Cardiac muscle cell (in vitro differentiated cells and primary cell): ENCODE measurements at regions not wholly inside any gene's neighbourhood (a gene's known extent, or its start where the extent isn't known, plus 50 kb on each side); places are given as distances from the start of the nearest gene placed in this dataset.

Experiments used
- DNase-seq, 2 donors: peaks; one replicate each; pipeline versions ENCODE4 v3.0.0 to v3.0.0-alpha.2; 2010 to 2017; ENCODE audit warnings: low read depth in 1 of 2, low spot score in 1 of 2
- H3K27ac ChIP-seq: fragments of 200-600 bp; sonication (generic); 2 replicates; pipeline ENCODE4 v1.5.1; 2016
- H3K27me3 ChIP-seq: fragments of 200-600 bp; sonication (generic); 2 replicates; pipeline ENCODE4 v1.6.0; 2016; ENCODE audit warnings: control low read depth
- H3K36me3 ChIP-seq: fragments of 200-600 bp; sonication (generic); 2 replicates; pipeline ENCODE4 v1.5.1; 2016; ENCODE audit warnings: control low read depth
- H3K4me1 ChIP-seq: fragments of 200-600 bp; sonication (generic); 2 replicates; pipeline ENCODE4 v1.8.1; 2017; ENCODE audit warnings: low read depth, mild to moderate bottlenecking, mixed run types
- H3K4me3 ChIP-seq: fragments of 200-600 bp; sonication (generic); 2 replicates; pipeline ENCODE4 v1.5.1; 2016; ENCODE audit warnings: mild to moderate bottlenecking
- H3K9me3 ChIP-seq: fragments of 200-600 bp; sonication (generic); 2 replicates; pipeline ENCODE4 v1.5.1; 2017; ENCODE audit warnings: low read depth, mild to moderate bottlenecking, control low read depth
- TF ChIP-seq, protein P1 (sequence below): IDR thresholded peaks from 2 replicates; pipeline ENCODE4 v1.5.1; 2012; ENCODE audit warnings: low read depth, mild to moderate bottlenecking, low read length

- H3K9me3 ChIP-seq: no peaks in the 10 kb centered on the region
- no peak overlapping the region for H3K4me3 ChIP-seq
- H3K27ac ChIP-seq: no peak overlapping the region
- no peaks in the 10 kb centered on the region for H3K4me1 ChIP-seq
- no peaks in the 10 kb centered on the region for H3K27me3 ChIP-seq
- no peaks in the 10 kb centered on the region for H3K36me3 ChIP-seq
- TF ChIP-seq, protein P1, sequence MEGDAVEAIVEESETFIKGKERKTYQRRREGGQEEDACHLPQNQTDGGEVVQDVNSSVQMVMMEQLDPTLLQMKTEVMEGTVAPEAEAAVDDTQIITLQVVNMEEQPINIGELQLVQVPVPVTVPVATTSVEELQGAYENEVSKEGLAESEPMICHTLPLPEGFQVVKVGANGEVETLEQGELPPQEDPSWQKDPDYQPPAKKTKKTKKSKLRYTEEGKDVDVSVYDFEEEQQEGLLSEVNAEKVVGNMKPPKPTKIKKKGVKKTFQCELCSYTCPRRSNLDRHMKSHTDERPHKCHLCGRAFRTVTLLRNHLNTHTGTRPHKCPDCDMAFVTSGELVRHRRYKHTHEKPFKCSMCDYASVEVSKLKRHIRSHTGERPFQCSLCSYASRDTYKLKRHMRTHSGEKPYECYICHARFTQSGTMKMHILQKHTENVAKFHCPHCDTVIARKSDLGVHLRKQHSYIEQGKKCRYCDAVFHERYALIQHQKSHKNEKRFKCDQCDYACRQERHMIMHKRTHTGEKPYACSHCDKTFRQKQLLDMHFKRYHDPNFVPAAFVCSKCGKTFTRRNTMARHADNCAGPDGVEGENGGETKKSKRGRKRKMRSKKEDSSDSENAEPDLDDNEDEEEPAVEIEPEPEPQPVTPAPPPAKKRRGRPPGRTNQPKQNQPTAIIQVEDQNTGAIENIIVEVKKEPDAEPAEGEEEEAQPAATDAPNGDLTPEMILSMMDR: no peak
- no peak for DNase-seq
Measured at GRCh38 chr4:104726002-104726401, 231.3 kb upstream of the CXXC4 start.

- TF ChIP-seq, protein P1: no peak
- Histone ChIP-seq H3K9me3 (no peaks in the 10 kb centered on the region), H3K4me1 (peaks cover 10% of the 10 kb centered on the region), H3K27ac (no peak overlapping the region), H3K27me3 (no peaks in the 10 kb centered on the region), H3K36me3 (no peaks in the 10 kb centered on the region), H3K4me3 (no peak overlapping the region)
- DNase-seq: no peak
Measured at GRCh38 chr4:104727643-104728042, 232.9 kb upstream of the CXXC4 start.

DNA sequence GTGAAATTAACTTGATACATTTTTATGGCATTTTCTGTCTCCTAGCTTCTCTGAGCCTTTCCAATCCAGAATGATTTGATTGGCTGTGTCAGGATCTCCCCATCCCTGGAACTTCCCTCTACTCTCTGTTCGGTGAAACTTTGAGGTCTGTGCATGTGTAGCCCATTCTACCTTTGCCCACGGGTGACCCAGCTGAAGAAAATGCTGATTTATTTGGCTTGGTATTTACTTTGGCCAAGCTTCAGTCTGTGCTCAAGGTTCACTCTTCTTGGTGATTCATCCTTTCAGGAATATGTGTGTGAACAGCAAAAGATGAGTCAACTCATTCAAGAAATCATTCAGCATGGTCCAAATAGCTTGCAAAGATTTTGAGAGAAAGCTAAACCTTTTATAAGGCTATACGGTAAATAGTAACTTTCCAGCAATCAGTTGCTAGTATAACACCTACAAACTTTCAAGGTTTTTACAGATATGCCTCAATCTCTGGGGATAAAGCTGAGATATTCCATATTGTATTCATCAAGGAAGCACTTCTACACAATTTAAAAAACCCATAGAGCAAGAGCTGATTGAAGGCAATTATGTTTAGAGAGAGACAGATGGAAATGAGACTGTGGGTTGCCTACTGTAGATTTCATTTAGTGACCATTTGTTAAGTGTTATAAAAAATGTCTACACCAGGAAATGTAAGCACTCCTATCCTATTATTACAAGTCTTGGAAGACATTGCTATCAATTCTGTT lies 233.9 kb upstream of the CXXC4 start:
- no peaks in the 10 kb centered on the region for H3K36me3 ChIP-seq
- H3K27me3 ChIP-seq: no peaks in the 10 kb centered on the region
- H3K4me1 ChIP-seq: peaks cover 16% of the 10 kb centered on the region
- DNase-seq: peak in 1 of 2 donors; percentile 63
- TF ChIP-seq, protein P1: no peak
- no peaks in the 10 kb centered on the region for H3K9me3 ChIP-seq
- no peak overlapping the region for H3K4me3 ChIP-seq
- no peak overlapping the region for H3K27ac ChIP-seq

DNA sequence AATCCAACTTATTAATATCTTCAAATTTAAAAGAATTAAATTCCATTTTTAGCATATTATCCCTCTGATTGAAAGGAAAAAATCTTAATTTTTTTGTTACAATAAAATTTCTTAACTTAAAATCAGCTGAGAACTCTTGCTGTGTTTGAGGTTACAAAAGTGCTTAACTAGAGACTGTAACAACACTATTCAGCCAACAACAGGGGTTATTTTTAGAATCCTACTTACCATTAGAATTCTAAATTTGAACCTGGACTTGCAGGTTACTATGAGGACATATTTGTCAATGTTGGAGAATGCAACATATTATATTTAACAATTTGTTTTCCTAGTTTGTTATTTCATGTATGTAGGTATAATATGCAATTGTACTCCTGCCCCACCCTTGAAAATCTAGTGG lies 238.1 kb upstream of the CXXC4 start:
- Histone ChIP-seq H3K27ac (no peak overlapping the region), H3K4me3 (no peak overlapping the region), H3K27me3 (no peaks in the 10 kb centered on the region), H3K36me3 (no peaks in the 10 kb centered on the region), H3K9me3 (no peaks in the 10 kb centered on the region), H3K4me1 (peaks cover 24% of the 10 kb centered on the region)
- TF ChIP-seq, protein P1: no peak
- DNase-seq: peak in 1 of 2 donors; percentile 11

DNA sequence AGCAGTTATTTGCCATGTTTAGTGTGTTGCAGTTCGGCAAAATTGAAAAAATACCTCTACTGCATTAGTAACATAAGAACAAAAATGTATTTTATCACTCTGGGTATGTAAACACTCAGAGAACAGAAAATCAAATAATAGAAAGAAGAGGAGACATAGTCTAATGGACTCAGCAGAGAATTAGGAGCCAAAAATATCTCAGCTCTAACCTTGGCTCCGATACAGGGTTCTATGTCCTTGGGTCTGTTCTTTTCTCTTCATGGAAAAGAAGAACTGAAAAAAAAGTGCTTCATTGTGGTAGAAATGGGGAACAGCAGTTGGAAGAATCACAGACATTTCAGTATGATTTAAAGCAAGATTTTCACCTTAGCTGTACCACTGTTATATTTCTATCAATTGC lies 240.5 kb upstream of the CXXC4 start:
- H3K9me3 ChIP-seq: no peaks in the 10 kb centered on the region
- H3K36me3 ChIP-seq: no peaks in the 10 kb centered on the region
- TF ChIP-seq, protein P1: no peak
- peaks cover 24% of the 10 kb centered on the region for H3K4me1 ChIP-seq
- H3K27ac ChIP-seq: no peak overlapping the region
- no peak for DNase-seq
- H3K4me3 ChIP-seq: no peak overlapping the region
- no peaks in the 10 kb centered on the region for H3K27me3 ChIP-seq
